Ishikawa (cell line): ENCODE measurements at regions not wholly inside any gene's neighbourhood (a gene's known extent, or its start where the extent isn't known, plus 50 kb on each side); places are given as distances from the start of the nearest gene placed in this dataset.

Experiments used
- CEBPB ChIP-seq: IDR thresholded peaks from 2 replicates; pipeline ENCODE4 v1.6.1; 2012
- CREB1 ChIP-seq: IDR thresholded peaks from 2 replicates; pipeline ENCODE4 v1.6.1; 2012; ENCODE audit warnings: low read depth
- EGR1 ChIP-seq: IDR thresholded peaks from 2 replicates; pipeline ENCODE4 v1.6.1; 2012
- EP300 ChIP-seq: IDR thresholded peaks from 2 replicates; pipeline ENCODE4 v1.6.1; 2012; ENCODE audit warnings: borderline replicate concordance
- FOXM1 ChIP-seq: IDR thresholded peaks from 2 replicates; pipeline ENCODE4 v1.6.1; 2012; ENCODE audit warnings: low read depth, borderline replicate concordance
- MAX ChIP-seq: IDR thresholded peaks from 2 replicates; pipeline ENCODE4 v1.6.1; 2012
- NFIC ChIP-seq: IDR thresholded peaks from 2 replicates; pipeline ENCODE4 v1.6.1; 2012
- RAD21 ChIP-seq: IDR thresholded peaks from 2 replicates; pipeline ENCODE4 v1.6.1; 2012; ENCODE audit warnings: low read depth
- TAF1 ChIP-seq: IDR thresholded peaks from 2 replicates; pipeline ENCODE4 v1.6.1; 2012; ENCODE audit warnings: low read depth, mild to moderate bottlenecking
- TCF12 ChIP-seq: IDR thresholded peaks from 2 replicates; pipeline ENCODE4 v1.6.1; 2012; ENCODE audit warnings: low read depth
- TEAD4 ChIP-seq: IDR thresholded peaks from 2 replicates; pipeline ENCODE4 v1.6.1; 2012
- YY1 ChIP-seq: IDR thresholded peaks from 2 replicates; pipeline ENCODE4 v1.6.1; 2012; ENCODE audit warnings: low read depth
- ZBTB7A ChIP-seq: IDR thresholded peaks from 2 replicates; pipeline ENCODE4 v1.6.1; 2012; ENCODE audit warnings: low read depth
- TF ChIP-seq, protein P1 (sequence below): IDR thresholded peaks from 2 replicates; pipeline ENCODE4 v1.6.1; 2012
- TF ChIP-seq, protein P2 (sequence below): IDR thresholded peaks from 2 replicates; pipeline ENCODE4 v1.6.1; 2012; ENCODE audit warnings: low read depth, mild to moderate bottlenecking

DNA sequence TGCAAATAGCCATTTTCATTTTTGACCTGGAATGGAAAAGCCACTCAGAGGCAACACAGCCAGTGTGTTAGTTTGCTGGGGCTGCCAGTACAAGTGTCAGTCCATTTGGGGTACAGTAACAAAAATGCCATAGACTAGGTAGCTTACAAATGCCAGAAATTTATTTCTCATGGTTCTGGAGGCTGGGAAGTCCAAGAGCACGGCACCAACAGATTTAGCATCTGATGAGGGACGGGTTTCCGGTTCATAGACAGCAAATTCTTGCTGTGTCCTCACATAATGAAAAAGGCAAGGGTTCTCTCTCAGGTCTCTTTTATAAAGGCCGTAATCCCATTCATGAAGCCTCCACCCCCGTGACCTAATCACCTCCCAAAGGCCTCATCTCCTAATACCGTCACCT is 418.2 kb downstream of the TYW1 start:
- TF ChIP-seq, protein P1, sequence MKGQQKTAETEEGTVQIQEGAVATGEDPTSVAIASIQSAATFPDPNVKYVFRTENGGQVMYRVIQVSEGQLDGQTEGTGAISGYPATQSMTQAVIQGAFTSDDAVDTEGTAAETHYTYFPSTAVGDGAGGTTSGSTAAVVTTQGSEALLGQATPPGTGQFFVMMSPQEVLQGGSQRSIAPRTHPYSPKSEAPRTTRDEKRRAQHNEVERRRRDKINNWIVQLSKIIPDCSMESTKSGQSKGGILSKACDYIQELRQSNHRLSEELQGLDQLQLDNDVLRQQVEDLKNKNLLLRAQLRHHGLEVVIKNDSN, result no peak
- no peak for TF ChIP-seq TEAD4
- no peak for TF ChIP-seq ZBTB7A
- TF ChIP-seq CREB1, result no peak
- TF ChIP-seq TCF12, result no peak
- no peak for TF ChIP-seq MAX
- no peak for TF ChIP-seq RAD21
- no peak for TF ChIP-seq CEBPB
- TF ChIP-seq NFIC, result no peak
- no peak for TF ChIP-seq EGR1
- TF ChIP-seq TAF1, result no peak
- no peak for TF ChIP-seq EP300
- no peak for TF ChIP-seq FOXM1

DNA sequence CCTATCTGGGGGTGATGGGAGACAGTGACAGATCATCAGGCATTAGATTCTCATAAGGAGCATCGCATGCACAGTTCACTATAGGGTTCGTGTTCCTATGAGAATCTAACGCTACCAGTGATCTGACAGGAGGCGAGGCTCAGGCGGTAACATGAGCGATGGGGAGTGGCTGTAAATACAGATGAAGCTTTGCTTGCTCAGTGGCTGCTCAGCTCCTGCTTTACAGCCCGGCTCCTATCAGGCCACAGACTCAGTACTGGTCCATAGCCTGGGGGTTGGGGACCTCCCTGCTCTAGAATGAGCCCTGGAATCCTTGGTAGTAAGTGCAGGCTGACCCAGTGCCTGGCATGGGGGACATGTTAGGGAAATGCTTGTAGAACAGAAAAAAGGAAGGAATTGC is 426.0 kb downstream of the TYW1 start:
- TF ChIP-seq CEBPB, result no peak
- TF ChIP-seq EGR1, result no peak
- no peak for TF ChIP-seq TAF1
- TF ChIP-seq, protein P1, result no peak
- no peak for TF ChIP-seq TEAD4
- TF ChIP-seq EP300, result no peak
- TF ChIP-seq, protein P2, sequence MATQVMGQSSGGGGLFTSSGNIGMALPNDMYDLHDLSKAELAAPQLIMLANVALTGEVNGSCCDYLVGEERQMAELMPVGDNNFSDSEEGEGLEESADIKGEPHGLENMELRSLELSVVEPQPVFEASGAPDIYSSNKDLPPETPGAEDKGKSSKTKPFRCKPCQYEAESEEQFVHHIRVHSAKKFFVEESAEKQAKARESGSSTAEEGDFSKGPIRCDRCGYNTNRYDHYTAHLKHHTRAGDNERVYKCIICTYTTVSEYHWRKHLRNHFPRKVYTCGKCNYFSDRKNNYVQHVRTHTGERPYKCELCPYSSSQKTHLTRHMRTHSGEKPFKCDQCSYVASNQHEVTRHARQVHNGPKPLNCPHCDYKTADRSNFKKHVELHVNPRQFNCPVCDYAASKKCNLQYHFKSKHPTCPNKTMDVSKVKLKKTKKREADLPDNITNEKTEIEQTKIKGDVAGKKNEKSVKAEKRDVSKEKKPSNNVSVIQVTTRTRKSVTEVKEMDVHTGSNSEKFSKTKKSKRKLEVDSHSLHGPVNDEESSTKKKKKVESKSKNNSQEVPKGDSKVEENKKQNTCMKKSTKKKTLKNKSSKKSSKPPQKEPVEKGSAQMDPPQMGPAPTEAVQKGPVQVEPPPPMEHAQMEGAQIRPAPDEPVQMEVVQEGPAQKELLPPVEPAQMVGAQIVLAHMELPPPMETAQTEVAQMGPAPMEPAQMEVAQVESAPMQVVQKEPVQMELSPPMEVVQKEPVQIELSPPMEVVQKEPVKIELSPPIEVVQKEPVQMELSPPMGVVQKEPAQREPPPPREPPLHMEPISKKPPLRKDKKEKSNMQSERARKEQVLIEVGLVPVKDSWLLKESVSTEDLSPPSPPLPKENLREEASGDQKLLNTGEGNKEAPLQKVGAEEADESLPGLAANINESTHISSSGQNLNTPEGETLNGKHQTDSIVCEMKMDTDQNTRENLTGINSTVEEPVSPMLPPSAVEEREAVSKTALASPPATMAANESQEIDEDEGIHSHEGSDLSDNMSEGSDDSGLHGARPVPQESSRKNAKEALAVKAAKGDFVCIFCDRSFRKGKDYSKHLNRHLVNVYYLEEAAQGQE, result no peak
- no peak for TF ChIP-seq NFIC
- TF ChIP-seq TCF12, result no peak
- TF ChIP-seq ZBTB7A, result no peak
- no peak for TF ChIP-seq RAD21

GRCh38 chr7:67423065-67423464 is 426.4 kb downstream of the TYW1 start:
- TF ChIP-seq MAX, result no peak
- TF ChIP-seq, protein P1, result no peak
- no peak for TF ChIP-seq YY1
- TF ChIP-seq, protein P2, result no peak
- no peak for TF ChIP-seq NFIC
- TF ChIP-seq FOXM1, result no peak
- no peak for TF ChIP-seq EP300
- no peak for TF ChIP-seq CEBPB
- TF ChIP-seq ZBTB7A, result no peak
- no peak for TF ChIP-seq TEAD4
- TF ChIP-seq TCF12, result no peak
- no peak for TF ChIP-seq EGR1
- TF ChIP-seq TAF1, result no peak
- TF ChIP-seq CREB1, result no peak
- TF ChIP-seq RAD21, result no peak

DNA sequence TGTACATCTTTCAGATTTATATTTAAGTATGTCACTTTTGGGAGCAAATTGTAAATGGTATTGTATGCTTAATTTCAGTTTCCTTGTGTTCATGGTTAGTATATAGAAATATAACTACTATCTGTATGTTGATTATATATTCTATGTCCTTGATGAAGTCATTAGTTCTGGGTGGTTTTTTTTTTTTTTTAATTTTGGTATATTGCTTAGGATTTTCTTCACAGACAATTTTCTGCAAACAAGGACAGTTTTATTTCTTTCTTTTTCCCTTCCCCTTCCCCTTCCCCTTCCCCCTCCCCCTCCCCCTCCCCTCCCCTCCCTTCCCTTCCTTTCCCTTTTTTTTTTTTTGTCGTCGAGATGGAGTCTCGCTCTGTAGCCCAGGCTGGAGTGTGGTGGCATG is 430.0 kb downstream of the TYW1 start:
- TF ChIP-seq YY1, result no peak
- no peak for TF ChIP-seq CREB1
- TF ChIP-seq NFIC, result no peak

GRCh38 chr7:67429735-67430134 is 433.1 kb downstream of the TYW1 start:
- TF ChIP-seq MAX (no peak), RAD21 (no peak), CREB1 (no peak)
- TF ChIP-seq, protein P1, result no peak
